GM06990 (cell line): ENCODE measurements at regions not wholly inside any gene's neighbourhood (a gene's known extent, or its start where the extent isn't known, plus 50 kb on each side); places are given as distances from the start of the nearest gene placed in this dataset.

Experiments
- DNase-seq: peaks from one replicate; pipeline ENCODE4 v3.0.0-alpha.2; 2011; ENCODE audit not compliant: insufficient read length; ENCODE audit errors: extremely low read depth
- H3K27me3 ChIP-seq: replicated peaks from 2 replicates; pipeline ENCODE4 v1.6.0; 2011; ENCODE audit warnings: low read length; ENCODE audit not compliant: control insufficient read depth, insufficient read depth
- H3K36me3 ChIP-seq: 2 replicates; pipeline ENCODE4 v1.5.1; 2011; ENCODE audit warnings: low read length; ENCODE audit not compliant: control insufficient read depth, insufficient read depth
- H3K4me3 ChIP-seq: replicated peaks from 2 replicates; pipeline ENCODE4 v1.5.1; 2011; ENCODE audit warnings: low read depth, mild to moderate bottlenecking, control low read depth, low read length
- CTCF ChIP-seq: IDR thresholded peaks from 2 replicates; pipeline ENCODE4 v1.5.1; 2011; ENCODE audit warnings: low read length, control low read depth, mild to moderate bottlenecking, inconsistent platforms; ENCODE audit not compliant: insufficient read depth, poor library complexity, severe bottlenecking

- Histone ChIP-seq H3K36me3 (no peaks in the 10 kb centered on the region), H3K4me3 (no peak overlapping the region)
- DNase-seq = no peak
These were observed 51.7 kb upstream of the COL8A1 start for GRCh38 chr3:99586701-99587100.

GRCh38 chr3:99579965-99580364 is 58.4 kb upstream of the COL8A1 start:
- Histone ChIP-seq H3K27me3 (no peaks in the 10 kb centered on the region), H3K4me3 (no peak overlapping the region), H3K36me3 (no peaks in the 10 kb centered on the region)
- TF ChIP-seq CTCF = no peak
- no peak for DNase-seq

More at GRCh38 chr3:99586701-99587100, 51.7 kb upstream of the COL8A1 start:
- no peaks in the 10 kb centered on the region for H3K27me3 ChIP-seq
- TF ChIP-seq CTCF = no peak

GRCh38 chr3:99579246-99579645 is 59.1 kb upstream of the COL8A1 start:
- Histone ChIP-seq H3K4me3 (no peak overlapping the region), H3K27me3 (no peaks in the 10 kb centered on the region), H3K36me3 (no peaks in the 10 kb centered on the region)
- DNase-seq = no peak
- TF ChIP-seq CTCF = no peak

- no peak for DNase-seq
- no peak for TF ChIP-seq CTCF
- no peaks in the 10 kb centered on the region for H3K36me3 ChIP-seq
- H3K27me3 ChIP-seq = no peaks in the 10 kb centered on the region
- no peak overlapping the region for H3K4me3 ChIP-seq
These were observed 59.9 kb upstream of the COL8A1 start for GRCh38 chr3:99578339-99578970.

GRCh38 chr3:99576904-99577559 is 61.4 kb upstream of the COL8A1 start:
- TF ChIP-seq CTCF = no peak
- Histone ChIP-seq H3K4me3 (no peak overlapping the region), H3K36me3 (no peaks in the 10 kb centered on the region), H3K27me3 (no peaks in the 10 kb centered on the region)
- DNase-seq = no peak
